HG03139 (cell line): ENCODE measurements at regions not wholly inside any gene's neighbourhood (a gene's known extent, or its start where the extent isn't known, plus 50 kb on each side); places are given as distances from the start of the nearest gene placed in this dataset.

Source experiments
- ATAC-seq: cut with Tn5 transposase; IDR thresholded peaks from one replicate; pipeline ENCODE4 v1.9.1; 2021; ENCODE audit not compliant: unreplicated experiment

DNA sequence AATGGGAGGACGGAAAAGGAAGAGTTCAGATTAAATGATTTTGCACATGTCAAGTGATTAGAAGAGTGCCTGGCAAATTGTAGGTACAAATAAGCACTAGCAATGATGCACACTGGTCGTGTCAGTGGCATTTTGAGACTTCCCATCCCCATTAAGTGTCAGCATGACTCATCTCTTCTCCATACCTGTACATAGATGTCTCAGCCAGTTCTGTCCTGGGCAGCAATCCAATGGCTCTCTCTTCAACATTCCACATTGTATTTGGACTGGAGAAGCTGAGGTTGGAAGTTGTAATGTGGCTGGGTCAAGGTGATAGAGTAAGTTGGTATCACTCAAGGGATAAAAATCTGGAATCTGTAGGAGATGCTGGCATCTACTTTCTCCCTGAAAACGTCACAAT is 742.7 kb downstream of the VRK1 start:
- no peak for ATAC-seq

DNA sequence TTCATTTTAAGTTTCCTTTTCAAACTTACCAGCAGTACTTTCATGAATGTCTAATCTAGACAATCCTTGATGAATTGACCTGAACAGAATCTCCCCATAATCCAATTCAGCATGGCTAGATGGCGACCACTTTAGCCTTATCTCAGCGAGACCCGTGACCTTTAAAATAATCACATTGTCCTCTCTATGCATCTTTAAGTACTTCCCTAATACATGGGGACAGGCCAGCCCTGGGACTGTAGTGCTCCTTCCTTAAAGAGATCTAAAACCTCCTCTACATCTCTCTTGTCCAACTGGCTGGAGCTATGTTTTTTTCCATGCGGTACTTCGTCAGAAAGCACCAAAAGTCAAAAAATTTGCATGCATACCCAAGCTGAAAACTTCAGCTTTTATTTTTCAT is 746.0 kb downstream of the VRK1 start:
- ATAC-seq: no peak

DNA sequence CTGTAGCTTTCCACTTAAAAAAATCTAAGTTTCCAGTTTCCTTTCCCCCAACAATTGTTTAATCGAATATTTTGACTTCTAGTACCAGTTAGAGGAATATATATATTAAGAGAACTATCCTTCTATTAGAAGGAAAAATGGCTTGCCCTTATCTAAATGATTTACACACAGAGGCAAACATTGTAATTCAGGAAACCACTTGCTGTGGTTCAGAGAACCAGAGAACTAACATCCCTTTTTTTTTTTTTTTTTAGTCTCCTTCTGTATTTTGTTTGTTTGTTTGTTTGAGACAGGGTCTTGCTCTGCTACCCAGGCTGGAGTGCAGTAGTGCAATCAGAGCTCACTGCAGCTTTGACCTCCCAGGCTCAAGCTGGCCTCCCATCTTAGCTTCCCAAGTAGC is 746.6 kb downstream of the VRK1 start:
- ATAC-seq: no peak

DNA sequence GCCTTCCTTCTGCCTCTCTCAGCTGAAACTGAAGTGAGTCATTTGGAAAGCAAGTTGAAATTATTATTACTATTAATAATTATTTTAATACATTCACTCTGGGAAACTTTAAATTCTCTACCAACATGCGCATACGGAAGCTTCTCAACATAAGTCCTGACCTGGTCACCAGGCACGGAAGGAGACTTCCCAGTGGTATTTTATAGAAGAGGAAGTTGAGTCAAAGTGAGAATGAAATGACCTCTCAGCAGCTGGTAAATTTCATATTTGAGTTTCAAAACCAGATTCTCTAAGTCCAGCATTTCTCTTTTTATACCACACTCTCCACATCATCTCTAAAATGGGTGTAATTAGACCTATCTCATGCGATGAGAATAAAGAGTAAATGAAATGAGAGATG is 747.4 kb downstream of the VRK1 start:
- no peak for ATAC-seq

DNA sequence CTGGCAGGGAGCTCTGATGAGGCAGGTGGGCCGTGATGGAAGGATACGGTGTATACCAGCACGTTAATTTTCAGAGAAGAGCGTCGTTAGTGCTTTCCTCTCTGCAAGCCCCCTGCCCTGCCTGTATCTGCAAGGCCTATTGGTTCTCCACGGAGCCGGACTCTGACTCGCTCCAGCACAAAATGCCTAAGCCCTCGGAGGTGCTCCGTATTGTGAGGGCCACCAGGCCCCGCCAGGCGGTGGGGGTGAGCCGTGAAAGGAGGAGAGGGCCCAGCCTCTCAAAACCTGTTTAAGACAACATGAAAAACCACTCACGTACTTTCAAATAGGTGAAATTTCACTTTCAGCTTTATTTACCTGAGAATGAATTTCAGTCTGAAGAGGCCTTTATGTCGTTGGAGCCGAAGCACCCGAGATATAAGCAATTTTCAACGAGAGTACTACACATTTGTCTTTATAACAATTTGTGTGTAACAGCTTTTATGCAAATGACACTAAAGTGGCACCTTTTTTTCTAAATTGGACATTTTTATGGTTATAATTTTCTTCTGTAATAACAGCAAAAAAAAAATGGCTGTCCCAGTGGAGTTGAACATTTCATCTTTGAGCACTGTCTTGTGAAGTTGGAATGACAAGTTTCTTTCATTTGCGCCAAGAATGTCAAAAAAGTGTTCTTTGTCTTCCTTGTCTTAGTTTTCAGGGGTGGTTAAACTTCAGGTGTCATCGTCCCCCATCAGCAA is 749.5 kb downstream of the VRK1 start:
- no peak for ATAC-seq

DNA sequence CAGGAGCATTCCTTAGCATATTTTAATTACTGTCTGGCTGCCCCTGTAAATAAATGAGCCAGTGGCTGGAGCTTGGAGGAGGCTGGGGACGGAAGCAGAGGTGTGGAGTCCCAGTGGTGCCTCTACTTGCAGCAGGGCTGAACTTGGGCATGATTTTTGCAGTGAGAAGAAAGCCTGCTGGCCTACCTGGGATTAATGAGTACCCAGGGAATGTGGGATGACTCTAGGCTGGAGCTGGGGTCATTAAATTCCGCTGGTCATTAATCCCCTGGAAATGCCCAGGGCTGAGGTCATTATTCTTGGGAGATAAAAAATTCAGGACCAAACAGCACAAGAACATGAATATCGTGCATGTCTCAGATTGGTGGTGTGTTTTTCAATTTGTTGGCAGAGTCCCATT is 753.3 kb downstream of the VRK1 start:
- no peak for ATAC-seq

DNA sequence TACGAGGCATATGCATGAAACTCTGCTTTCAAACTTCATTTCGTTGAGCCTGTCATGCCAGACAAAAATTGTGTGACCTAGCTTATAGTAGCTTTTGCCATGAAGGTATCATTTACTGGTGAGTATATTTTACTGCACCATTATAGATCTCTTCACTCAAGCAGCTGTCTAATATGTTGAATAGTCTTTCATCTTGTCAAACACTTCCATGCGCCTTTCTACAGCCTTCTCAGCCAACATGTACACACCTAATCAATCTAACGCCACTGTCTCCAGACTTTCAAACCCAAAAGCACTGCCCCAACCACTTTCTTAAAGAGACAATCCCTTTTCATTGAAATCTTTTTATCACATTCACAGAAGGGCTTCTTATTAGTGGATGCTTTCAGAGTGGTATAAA is 757.4 kb downstream of the VRK1 start:
- ATAC-seq: no peak

DNA sequence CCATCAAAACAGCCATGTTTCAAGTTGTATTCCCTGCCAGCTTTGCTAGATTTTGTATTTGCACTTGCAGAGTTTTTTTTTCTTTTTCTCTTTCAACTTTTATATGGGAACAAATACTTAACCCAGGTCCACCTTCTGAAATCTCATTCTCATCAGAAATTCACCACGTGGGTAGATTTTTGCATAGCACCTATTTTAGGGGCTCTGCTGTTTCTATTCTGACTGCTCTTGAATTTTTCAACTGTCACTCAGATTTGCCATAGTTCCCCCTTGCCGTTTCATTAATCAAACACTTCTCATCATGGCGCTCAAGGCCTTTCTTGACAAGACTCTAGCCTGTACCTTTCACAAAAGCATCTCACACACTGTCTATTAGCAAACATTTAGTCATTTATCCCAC is 767.2 kb downstream of the VRK1 start:
- no peak for ATAC-seq

DNA sequence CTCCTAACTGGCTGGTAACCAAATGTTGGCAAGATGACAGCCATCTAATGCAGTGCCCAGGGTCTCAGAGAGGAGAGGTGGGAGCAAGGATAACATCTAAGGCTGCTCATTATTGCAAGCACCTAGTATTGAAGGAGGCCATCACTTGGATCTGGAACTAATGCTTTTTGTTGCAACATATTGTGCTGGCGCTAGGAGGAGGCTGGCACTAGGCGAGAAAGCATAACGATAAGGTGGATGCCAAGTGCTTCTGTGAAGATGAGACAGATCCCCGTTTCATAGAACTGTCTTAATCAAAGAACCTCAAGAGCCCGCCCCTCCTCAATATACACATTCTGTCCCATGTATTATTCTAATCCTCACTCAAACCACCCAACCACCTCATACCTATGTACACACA is 774.0 kb downstream of the VRK1 start:
- ATAC-seq: no peak

DNA sequence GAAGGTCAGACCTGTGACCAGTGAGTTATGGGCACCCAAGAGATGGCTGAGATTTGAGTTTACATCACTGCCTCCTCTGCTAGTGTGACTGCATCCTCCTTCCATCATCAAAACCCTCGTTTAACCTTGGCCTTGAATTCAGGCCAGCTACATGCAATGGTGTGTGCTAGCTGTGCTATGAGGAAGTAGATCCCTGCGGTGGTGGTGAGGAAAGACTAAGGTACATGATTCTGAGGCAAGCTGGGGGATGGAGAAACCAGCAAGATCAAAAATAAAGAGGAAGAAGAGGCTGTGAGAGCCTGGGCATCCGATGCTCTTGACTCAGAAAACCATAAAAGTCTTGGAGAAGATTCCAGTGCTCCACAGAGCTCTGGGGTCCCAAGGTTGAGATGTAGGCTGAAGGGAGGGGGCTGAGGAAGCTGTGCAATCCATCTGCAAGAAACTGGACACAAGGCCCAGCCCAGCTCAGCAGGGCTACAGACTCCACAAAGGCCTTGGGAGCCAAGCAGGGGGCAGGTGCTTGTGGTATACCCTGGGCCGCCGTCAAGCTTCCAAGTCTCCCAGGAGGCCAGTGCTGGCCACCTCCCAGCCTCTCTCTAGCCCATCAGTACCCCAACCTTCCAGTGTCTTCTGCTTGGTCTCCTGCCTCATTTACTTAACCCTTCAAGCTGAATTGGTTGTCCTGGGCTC is 774.8 kb downstream of the VRK1 start:
- no peak for ATAC-seq

DNA sequence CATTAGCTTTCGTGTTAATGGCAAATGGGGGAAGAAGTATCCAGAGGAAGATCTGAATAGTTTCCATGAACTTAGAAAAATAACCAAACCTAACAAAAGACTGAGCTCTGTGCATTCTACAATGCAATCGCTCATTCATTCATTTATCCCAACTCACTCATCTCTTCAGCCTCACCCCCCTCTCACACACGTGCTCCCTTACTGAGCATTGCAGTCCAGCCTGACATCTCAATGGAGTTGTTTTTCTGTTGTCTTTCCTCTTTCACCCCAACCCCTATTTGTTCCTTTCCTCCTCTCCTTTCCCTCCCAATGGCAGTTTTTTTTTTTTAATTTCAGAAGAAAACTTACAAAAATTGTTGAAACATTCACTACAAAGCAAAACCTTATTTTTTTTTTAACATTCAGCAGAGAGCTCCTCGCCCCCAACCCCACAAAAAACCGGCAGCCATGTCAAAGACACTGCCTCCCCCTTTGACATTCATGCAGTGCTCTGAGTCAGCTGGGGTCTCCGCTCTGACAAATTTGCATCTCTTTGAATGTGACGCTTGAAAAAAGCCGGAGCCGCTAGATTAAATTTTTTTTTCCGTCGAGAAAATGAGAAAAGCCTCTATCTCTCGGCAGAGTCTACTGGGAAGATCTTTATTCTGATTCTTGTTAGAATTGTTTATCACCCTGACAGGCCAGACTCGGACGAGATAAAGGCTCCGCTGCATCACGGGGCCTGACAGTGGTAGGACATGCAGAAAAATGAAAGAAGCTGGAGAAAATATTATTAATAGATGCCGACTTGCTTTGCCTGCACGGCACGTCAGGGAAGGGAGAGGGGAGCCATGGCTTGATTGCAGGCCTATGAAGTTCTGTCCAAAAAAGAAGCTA is 775.6 kb downstream of the VRK1 start:
- ATAC-seq: no peak

DNA sequence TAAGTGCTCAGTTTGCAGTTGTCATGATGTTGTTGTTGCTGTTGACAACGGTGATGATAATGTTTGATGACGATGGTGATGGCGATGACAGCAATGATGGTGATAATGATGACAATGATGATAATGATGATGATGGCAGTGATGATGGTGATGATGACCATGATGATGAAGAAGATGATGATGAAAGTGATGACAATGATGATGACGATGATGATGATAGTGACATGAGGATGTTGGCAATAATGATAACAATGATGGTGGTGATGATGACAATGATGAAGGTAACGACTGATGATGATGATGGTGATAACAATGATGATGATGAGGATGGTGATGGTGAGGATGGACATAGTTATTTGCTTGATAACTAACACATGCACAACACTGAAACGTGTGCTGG is 778.5 kb downstream of the VRK1 start:
- no peak for ATAC-seq

DNA sequence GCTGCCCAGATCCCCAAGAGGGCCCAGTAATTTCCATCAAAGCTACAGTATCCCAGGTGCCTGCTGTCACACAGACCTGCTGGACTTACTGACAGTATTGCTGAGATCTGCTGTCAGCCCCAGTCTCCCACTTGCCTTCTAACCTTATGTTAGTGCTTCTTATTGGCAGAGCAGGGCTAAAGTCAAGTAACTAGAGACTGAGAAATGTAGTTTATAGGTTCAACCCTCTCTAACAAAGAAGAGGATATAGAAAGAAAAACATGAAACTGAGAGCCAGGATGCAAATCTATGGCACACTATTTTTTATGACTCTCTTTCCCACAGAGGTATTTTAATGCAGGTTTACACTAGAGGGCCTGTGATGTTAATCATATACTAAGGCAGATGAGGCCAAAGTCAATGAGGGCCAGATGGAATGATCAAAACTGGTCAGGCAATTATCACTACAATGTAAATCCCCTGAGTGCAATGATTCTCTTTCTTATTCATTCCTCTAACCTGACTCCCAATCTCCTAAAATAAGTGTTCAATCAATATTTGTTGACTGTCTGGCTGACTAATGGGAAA is 781.9 kb downstream of the VRK1 start:
- no peak for ATAC-seq

DNA sequence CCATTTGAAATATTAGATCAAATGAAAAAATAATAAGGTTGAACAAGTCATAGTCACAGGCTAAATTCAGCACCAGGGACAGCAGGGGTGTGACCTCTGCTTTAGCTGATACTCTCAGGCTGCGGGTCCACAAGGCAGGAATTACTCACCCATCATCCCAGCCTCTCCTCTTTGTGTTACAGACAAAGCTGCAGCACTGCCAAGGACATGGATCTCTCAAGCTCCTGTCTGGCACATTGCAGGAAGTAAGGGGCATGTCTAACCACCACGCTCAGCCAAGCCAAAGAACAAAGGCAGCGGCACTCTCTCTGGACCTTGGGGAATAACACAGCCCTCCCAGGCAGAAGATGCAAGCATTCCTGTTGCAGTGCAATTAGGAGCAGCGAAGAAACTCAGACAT is 783.8 kb downstream of the VRK1 start:
- ATAC-seq: no peak

DNA sequence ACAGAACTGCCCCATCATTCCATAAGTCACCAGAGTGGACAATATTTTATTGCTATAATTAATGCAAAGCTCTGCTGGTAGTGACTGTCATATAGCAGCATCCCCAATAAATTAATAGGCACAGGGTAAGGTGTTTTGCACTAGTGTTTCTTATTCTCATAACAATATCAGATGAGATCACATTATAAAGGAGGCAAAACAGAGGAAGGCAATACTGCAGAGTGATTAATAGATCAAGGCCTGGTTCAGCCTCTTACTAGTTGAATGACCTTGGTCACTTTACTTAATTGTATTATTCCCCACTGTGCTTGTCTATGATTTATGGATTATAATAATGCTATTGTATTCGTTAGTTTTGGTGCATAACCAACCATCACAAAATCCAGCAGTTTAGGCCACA is 784.8 kb downstream of the VRK1 start:
- ATAC-seq: no peak

DNA sequence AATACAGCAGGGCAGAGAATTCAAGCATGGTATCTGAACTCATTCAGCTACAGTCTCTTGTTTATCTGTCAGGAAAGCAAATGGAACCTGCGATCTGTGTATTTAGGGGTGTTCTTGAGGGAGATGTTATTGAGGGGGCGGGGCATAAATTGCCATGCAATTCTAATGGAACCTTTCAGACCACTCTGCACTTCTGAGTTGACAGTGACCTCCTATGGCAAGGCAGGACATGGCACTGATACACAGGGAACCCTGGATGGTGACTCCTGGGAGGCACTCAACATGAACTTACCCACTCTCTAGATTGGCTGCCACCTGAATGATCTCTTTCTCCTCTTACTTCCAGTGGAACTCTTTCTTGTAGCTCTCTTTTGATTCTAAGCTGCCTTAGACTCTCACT is 787.3 kb downstream of the VRK1 start:
- ATAC-seq: no peak

DNA sequence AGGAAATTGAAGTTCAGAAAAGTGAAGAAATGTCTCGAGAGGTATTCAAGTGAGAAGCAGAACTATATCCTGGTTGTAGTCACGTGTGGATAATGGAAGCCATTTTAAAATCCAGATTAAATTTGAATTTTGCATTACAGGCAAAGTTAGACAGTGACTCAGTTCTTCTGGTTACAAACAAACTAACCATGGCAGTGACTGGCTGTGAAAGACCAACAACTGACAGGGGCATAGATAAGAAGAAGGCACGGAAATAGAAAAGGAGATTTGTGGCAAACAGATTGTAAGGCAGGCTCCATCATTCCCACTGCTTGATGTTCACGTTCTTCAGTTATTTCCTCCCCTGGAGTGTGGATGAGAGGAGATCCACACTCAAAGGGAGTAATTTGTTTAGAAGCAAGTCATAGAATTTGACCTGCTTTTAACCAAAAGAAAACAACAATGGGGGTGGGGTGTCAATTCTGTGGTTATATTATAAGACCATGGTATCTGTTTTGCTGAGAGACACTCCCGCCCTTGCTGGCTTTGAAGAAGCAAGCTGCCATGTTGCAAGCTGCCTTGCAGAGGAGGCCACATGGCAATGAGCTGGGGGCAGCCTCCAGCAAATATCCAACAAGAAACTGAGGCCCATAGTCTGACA is 795.3 kb downstream of the VRK1 start:
- ATAC-seq: no peak

DNA sequence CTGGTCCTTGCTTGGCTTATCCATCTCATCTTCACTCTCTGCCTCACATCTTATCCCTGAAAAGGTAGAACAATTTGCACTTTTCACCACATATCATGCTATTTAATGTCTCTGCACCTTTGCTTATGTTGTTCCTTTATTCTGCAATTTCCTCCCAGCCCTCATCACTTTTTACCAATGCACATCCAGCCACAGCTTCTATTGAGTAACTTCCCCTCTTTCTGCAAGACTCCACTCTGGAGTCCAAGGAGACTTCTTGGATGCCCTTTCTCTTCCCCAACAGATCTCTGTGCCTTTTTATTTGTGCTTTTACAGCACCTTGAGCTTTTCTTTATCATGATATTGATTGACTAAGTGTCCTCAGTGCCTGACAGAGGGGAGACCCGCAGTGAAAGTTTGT is 797.1 kb downstream of the VRK1 start:
- no peak for ATAC-seq

DNA sequence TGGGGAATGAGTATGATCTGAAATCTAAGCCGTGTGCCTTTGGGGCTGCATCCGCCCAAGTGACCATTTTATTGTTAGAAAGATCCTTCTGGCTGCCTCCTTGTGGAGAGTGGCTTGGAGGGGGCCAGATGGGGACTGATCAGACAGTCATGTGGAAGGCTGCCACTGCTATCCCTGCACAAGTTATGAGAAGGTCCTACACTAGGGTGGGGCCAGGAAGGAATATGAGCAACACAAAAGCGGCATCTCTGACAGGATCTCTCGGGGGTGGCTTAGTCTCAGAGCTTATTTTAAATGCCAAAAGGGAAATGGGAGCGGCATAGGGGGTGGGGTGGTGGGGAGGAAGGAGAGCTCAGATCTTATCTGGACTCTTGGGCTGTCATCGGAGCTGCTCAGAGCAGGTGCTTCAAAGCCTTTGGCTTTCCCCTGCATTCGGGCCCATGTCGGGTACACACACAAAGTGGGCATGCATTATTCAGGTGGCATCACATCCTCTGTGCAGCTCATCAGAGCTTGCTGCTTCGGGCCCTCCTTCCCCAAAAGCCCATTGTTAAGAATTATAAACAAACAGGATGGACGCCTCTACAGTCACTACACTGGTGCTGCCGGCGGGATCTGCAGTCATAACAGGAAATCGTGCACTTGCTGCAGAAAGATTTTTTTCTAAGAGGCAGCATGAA is 805.4 kb downstream of the VRK1 start:
- no peak for ATAC-seq

DNA sequence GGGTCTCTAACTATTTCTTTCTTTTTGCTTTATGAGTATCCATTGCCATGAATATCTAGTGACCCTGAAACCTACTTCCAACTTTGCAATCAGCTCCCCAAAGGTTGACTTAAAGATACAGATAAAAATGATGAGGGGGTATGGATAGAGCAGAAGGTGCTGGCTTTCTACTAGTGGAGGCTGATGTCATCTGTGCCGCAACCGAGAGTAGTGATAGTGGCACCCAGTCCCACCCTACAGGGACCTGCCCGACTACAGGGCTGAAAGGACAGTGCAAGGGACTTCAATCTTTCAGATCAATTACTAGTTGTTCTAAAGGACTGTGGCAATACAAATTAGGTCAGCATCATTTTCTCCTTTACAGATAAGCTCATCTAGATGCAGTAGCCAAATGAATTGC is 806.0 kb downstream of the VRK1 start:
- ATAC-seq: no peak

DNA sequence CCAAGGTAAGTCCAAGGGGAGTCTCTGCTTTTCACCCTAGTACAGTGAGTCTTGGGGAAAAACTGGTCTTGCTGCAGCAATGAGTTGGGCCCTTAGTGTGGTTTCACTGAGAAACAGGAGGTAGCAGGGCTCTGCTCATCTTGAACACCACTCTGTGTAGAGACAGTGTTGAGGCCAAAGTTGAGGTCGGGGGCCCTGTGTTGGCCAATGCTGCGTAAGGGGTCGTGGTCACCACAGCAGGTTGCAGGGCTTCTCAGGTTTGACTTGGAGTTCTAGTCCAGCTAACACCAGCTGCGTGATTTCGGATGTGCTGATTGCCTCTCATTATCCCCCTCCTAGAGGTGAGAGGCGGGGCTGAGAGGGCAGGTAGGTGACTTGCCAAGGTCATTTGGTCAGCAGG is 807.5 kb downstream of the VRK1 start:
- no peak for ATAC-seq
